HEK293 (cell line): ENCODE measurements at regions not wholly inside any gene's neighbourhood (a gene's known extent, or its start where the extent isn't known, plus 50 kb on each side); places are given as distances from the start of the nearest gene placed in this dataset.

Experiments
- ATF2 ChIP-seq: fragments of 450-650 bp; formaldehyde crosslinking; IDR thresholded peaks from 2 replicates; pipeline ENCODE4 v1.5.1; 2016; ENCODE audit warnings: missing biosample characterization, missing genetic modification characterization, low read depth
- BCL11A ChIP-seq: fragments of 450-650 bp; formaldehyde crosslinking; IDR thresholded peaks from 2 replicates; pipeline ENCODE4 v1.5.1; 2016; ENCODE audit warnings: low read depth, missing biosample characterization, missing genetic modification characterization
- BCL11B ChIP-seq: fragments of 450-650 bp; formaldehyde crosslinking; IDR thresholded peaks from 2 replicates; pipeline ENCODE4 v1.5.1; 2016; ENCODE audit warnings: low read depth, missing biosample characterization, missing genetic modification characterization
- FEZF1 ChIP-seq: fragments of 450-650 bp; formaldehyde crosslinking; IDR thresholded peaks from 2 replicates; pipeline ENCODE4 v1.5.1; 2016; ENCODE audit warnings: missing biosample characterization, missing genetic modification characterization
- GLIS1 ChIP-seq: fragments of 450-650 bp; formaldehyde crosslinking; IDR thresholded peaks from 2 replicates; pipeline ENCODE4 v1.5.1; 2016; ENCODE audit warnings: missing biosample characterization, missing genetic modification characterization
- HOXD13 ChIP-seq: sonication (generic); formaldehyde crosslinking; IDR thresholded peaks from 2 replicates; pipeline ENCODE4 v1.8.0; 2022; ENCODE audit warnings: missing genetic modification reagents, borderline replicate concordance
- KLF10 ChIP-seq: fragments of 450-650 bp; IDR thresholded peaks from 2 replicates; pipeline ENCODE4 v1.5.1; 2018; ENCODE audit warnings: missing biosample characterization, mild to moderate bottlenecking, missing genetic modification characterization
- KLF8 ChIP-seq: fragments of 450-650 bp; formaldehyde crosslinking; IDR thresholded peaks from 2 replicates; pipeline ENCODE4 v1.5.1; 2016; ENCODE audit warnings: missing biosample characterization, missing genetic modification characterization
- OSR2 ChIP-seq: fragments of 450-650 bp; formaldehyde crosslinking; IDR thresholded peaks from 2 replicates; pipeline ENCODE4 v1.5.1; 2016; ENCODE audit warnings: missing biosample characterization, missing genetic modification characterization
- PRDM1 ChIP-seq: fragments of 450-650 bp; formaldehyde crosslinking; IDR thresholded peaks from 2 replicates; pipeline ENCODE4; 2016; ENCODE audit warnings: missing biosample characterization, missing genetic modification characterization
- PRDM6 ChIP-seq: fragments of 450-650 bp; formaldehyde crosslinking; IDR thresholded peaks from 2 replicates; pipeline ENCODE4 v1.5.1; 2017; ENCODE audit warnings: missing biosample characterization, missing genetic modification characterization
- RBAK ChIP-seq: fragments of 450-650 bp; formaldehyde crosslinking; IDR thresholded peaks from 2 replicates; pipeline ENCODE4 v1.5.1; 2016; ENCODE audit warnings: missing biosample characterization, missing genetic modification characterization
- SP7 ChIP-seq: fragments of 450-650 bp; formaldehyde crosslinking; IDR thresholded peaks from 2 replicates; pipeline ENCODE4 v1.5.1; 2016; ENCODE audit warnings: missing biosample characterization, missing genetic modification characterization
- WT1 ChIP-seq: fragments of 450-650 bp; formaldehyde crosslinking; IDR thresholded peaks from 2 replicates; pipeline ENCODE4 v1.5.1; 2016; ENCODE audit warnings: missing biosample characterization, missing genetic modification characterization
- ZBTB7A ChIP-seq: fragments of 450-650 bp; formaldehyde crosslinking; IDR thresholded peaks from 2 replicates; pipeline ENCODE4 v1.5.1; 2016; ENCODE audit warnings: low read depth, missing biosample characterization, missing genetic modification characterization
- ZNF175 ChIP-seq: fragments of 450-650 bp; formaldehyde crosslinking; IDR thresholded peaks from 2 replicates; pipeline ENCODE4 v1.5.1; 2016; ENCODE audit warnings: missing biosample characterization, missing genetic modification characterization
- ZNF214 ChIP-seq: fragments of 450-650 bp; formaldehyde crosslinking; IDR thresholded peaks from 2 replicates; pipeline ENCODE4 v1.5.1; 2017; ENCODE audit warnings: missing biosample characterization, mild to moderate bottlenecking, missing genetic modification characterization, borderline replicate concordance
- ZNF24 ChIP-seq: fragments of 450-650 bp; formaldehyde crosslinking; IDR thresholded peaks from 2 replicates; pipeline ENCODE4 v1.5.1; 2016; ENCODE audit warnings: missing biosample characterization, missing genetic modification characterization
- ZNF248 ChIP-seq: fragments of 450-650 bp; formaldehyde crosslinking; IDR thresholded peaks from 2 replicates; pipeline ENCODE4 v1.5.1; 2017; ENCODE audit warnings: missing biosample characterization, missing genetic modification characterization
- ZNF324 ChIP-seq: fragments of 450-650 bp; formaldehyde crosslinking; IDR thresholded peaks from 2 replicates; pipeline ENCODE4 v1.5.1; 2016; ENCODE audit warnings: missing biosample characterization, missing genetic modification characterization
- ZNF366 ChIP-seq: fragments of 450-650 bp; formaldehyde crosslinking; conservative IDR thresholded peaks from 2 replicates; pipeline ENCODE4 v1.5.1; 2016; ENCODE audit warnings: missing biosample characterization, missing genetic modification characterization
- ZNF426 ChIP-seq: fragments of 450-650 bp; formaldehyde crosslinking; IDR thresholded peaks from 2 replicates; pipeline ENCODE4 v1.5.1; 2017; ENCODE audit warnings: missing biosample characterization, missing genetic modification characterization, mild to moderate bottlenecking, inconsistent platforms, moderate library complexity
- ZNF513 ChIP-seq: fragments of 450-650 bp; IDR thresholded peaks from 2 replicates; pipeline ENCODE4 v1.5.1; 2018; ENCODE audit warnings: missing biosample characterization, missing genetic modification characterization
- ZNF514 ChIP-seq: fragments of 450-650 bp; formaldehyde crosslinking; IDR thresholded peaks from 2 replicates; pipeline ENCODE4 v1.5.1; 2016; ENCODE audit warnings: missing biosample characterization, missing genetic modification characterization
- ZNF571 ChIP-seq: fragments of 450-650 bp; formaldehyde crosslinking; IDR thresholded peaks from 2 replicates; pipeline ENCODE4 v1.5.0; 2017; ENCODE audit warnings: missing biosample characterization, missing genetic modification characterization
- ZNF600 ChIP-seq: fragments of 450-650 bp; formaldehyde crosslinking; IDR thresholded peaks from 2 replicates; pipeline ENCODE4 v1.5.1; 2016; ENCODE audit warnings: missing biosample characterization, missing genetic modification characterization
- ZNF629 ChIP-seq: fragments of 450-650 bp; formaldehyde crosslinking; IDR thresholded peaks from 2 replicates; pipeline ENCODE4 v1.5.1; 2017; ENCODE audit warnings: missing biosample characterization, missing genetic modification characterization
- ZNF658 ChIP-seq: fragments of 450-650 bp; formaldehyde crosslinking; IDR thresholded peaks from 2 replicates; pipeline ENCODE4; 2016; ENCODE audit warnings: missing biosample characterization, missing genetic modification characterization
- ZNF660 ChIP-seq: fragments of 450-650 bp; IDR thresholded peaks from 2 replicates; pipeline ENCODE4 v1.5.1; 2018; ENCODE audit warnings: missing biosample characterization, mild to moderate bottlenecking, missing genetic modification characterization
- ZNF785 ChIP-seq: fragments of 450-650 bp; formaldehyde crosslinking; IDR thresholded peaks from 2 replicates; pipeline ENCODE4 v1.5.1; 2016; ENCODE audit warnings: missing biosample characterization, missing genetic modification characterization
- ZNF843 ChIP-seq: fragments of 450-650 bp; formaldehyde crosslinking; IDR thresholded peaks from 2 replicates; pipeline ENCODE4 v1.5.1; 2016; ENCODE audit warnings: missing biosample characterization, missing genetic modification characterization
- TF ChIP-seq, protein P1 (sequence below): fragments of 450-650 bp; formaldehyde crosslinking; IDR thresholded peaks from 2 replicates; pipeline ENCODE4 v1.5.1; 2016; ENCODE audit warnings: missing biosample characterization, missing genetic modification characterization
- TF ChIP-seq, protein P2 (sequence below): fragments of 450-650 bp; formaldehyde crosslinking; IDR thresholded peaks from 2 replicates; pipeline ENCODE4 v1.5.1; 2016; ENCODE audit warnings: missing biosample characterization, missing genetic modification characterization

DNA sequence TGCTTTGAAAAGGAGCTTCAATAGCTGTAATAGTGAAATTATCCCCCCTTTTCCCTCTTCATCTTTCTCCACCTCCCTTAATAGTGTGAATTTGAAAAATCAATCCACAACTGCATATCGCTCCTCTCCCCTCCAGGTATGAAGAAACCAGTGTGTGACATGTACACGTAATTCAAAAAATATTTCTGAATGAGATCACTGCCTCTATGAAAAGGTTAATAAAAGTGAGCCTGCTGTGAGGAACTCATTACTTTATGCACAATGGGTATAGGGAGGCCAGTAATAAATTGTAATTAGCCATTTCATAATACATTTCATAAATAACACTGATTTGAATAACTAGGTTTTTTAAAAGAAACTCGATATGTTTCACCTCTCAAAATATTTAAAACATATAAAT is 209.0 kb upstream of the KYNU start (continued):
- peak; percentile 60; the same call in 1 of the 2 replicates for TF ChIP-seq FEZF1
- TF ChIP-seq ZNF366 (tag by site-specific recombination) = peak; percentile 92
- peak; percentile 67; the same call in 1 of the 2 replicates for TF ChIP-seq HOXD13 (CRISPR knock-in tag)
- TF ChIP-seq ZNF248 (tag by site-specific recombination) = no peak
- no peak for TF ChIP-seq ZNF658 (tag by site-specific recombination)
- TF ChIP-seq WT1 (tag by site-specific recombination) = peak; percentile 86
- TF ChIP-seq ZNF785 = no peak
- TF ChIP-seq ZNF514 = no peak
- peak; percentile 44; the same call in 1 of the 2 replicates for TF ChIP-seq KLF8 (tag by site-specific recombination)
- TF ChIP-seq ZNF571 (tag by site-specific recombination) = no peak
- peak; percentile 66; the same call in 1 of the 2 replicates for TF ChIP-seq SP7 (tag by site-specific recombination)
- TF ChIP-seq BCL11A (tag by site-specific recombination) = 0 out of 2 replicates have a peak, but pooled peaks have one; percentile 40
- 0 out of 2 replicates have a peak, but pooled peaks have one; percentile 30 for TF ChIP-seq ZNF600 (tag by site-specific recombination)
- TF ChIP-seq ZNF175 (tag by site-specific recombination) = no peak
- TF ChIP-seq OSR2 (tag by site-specific recombination) = peak; percentile 41; the same call in 1 of the 2 replicates
- no peak for TF ChIP-seq ZBTB7A (tag by site-specific recombination)
- TF ChIP-seq PRDM1 (tag by site-specific recombination) = 0 out of 2 replicates have a peak, but pooled peaks have one; percentile 49
- TF ChIP-seq GLIS1 = peak; percentile 39; the same call in 1 of the 2 replicates
- no peak for TF ChIP-seq ZNF513 (tag by site-specific recombination)
- peak; percentile 52; the same call in 1 of the 2 replicates for TF ChIP-seq KLF10 (tag by site-specific recombination)
- TF ChIP-seq, protein P1, sequence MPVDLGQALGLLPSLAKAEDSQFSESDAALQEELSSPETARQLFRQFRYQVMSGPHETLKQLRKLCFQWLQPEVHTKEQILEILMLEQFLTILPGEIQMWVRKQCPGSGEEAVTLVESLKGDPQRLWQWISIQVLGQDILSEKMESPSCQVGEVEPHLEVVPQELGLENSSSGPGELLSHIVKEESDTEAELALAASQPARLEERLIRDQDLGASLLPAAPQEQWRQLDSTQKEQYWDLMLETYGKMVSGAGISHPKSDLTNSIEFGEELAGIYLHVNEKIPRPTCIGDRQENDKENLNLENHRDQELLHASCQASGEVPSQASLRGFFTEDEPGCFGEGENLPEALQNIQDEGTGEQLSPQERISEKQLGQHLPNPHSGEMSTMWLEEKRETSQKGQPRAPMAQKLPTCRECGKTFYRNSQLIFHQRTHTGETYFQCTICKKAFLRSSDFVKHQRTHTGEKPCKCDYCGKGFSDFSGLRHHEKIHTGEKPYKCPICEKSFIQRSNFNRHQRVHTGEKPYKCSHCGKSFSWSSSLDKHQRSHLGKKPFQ (tag by site-specific recombination) = peak; percentile 34; the same call in 1 of the 2 replicates
- TF ChIP-seq PRDM6 = peak; percentile 67
- no peak for TF ChIP-seq RBAK
- TF ChIP-seq ZNF843 (tag by site-specific recombination) = peak; percentile 51; the same call in 1 of the 2 replicates
- TF ChIP-seq, protein P2, sequence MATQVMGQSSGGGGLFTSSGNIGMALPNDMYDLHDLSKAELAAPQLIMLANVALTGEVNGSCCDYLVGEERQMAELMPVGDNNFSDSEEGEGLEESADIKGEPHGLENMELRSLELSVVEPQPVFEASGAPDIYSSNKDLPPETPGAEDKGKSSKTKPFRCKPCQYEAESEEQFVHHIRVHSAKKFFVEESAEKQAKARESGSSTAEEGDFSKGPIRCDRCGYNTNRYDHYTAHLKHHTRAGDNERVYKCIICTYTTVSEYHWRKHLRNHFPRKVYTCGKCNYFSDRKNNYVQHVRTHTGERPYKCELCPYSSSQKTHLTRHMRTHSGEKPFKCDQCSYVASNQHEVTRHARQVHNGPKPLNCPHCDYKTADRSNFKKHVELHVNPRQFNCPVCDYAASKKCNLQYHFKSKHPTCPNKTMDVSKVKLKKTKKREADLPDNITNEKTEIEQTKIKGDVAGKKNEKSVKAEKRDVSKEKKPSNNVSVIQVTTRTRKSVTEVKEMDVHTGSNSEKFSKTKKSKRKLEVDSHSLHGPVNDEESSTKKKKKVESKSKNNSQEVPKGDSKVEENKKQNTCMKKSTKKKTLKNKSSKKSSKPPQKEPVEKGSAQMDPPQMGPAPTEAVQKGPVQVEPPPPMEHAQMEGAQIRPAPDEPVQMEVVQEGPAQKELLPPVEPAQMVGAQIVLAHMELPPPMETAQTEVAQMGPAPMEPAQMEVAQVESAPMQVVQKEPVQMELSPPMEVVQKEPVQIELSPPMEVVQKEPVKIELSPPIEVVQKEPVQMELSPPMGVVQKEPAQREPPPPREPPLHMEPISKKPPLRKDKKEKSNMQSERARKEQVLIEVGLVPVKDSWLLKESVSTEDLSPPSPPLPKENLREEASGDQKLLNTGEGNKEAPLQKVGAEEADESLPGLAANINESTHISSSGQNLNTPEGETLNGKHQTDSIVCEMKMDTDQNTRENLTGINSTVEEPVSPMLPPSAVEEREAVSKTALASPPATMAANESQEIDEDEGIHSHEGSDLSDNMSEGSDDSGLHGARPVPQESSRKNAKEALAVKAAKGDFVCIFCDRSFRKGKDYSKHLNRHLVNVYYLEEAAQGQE (tag by site-specific recombination) = no peak
- peak; percentile 44; the same call in 1 of the 2 replicates for TF ChIP-seq ZNF24 (tag by site-specific recombination)
- TF ChIP-seq BCL11B (tag by site-specific recombination) = no peak
- peak; percentile 35; the same call in 1 of the 2 replicates for TF ChIP-seq ZNF660 (tag by site-specific recombination)
- no peak for TF ChIP-seq ZNF324 (tag by site-specific recombination)
- peak; percentile 56 for TF ChIP-seq ATF2 (tag by site-specific recombination)
- no peak for TF ChIP-seq ZNF426 (tag by site-specific recombination)
- no peak for TF ChIP-seq ZNF214 (tag by site-specific recombination)
- TF ChIP-seq ZNF629 = peak; percentile 61; the same call in 1 of the 2 replicates
